ENCODE measurements at regions not wholly inside any gene's neighbourhood (a gene's known extent, or its start where the extent isn't known, plus 50 kb on each side); places are given as distances from the start of the nearest gene placed in this dataset.

- Histone ChIP-seq H3K9ac (replicated peaks; ENCODE audit: extremely low read depth, insufficient read depth, low read length) (no peak overlapping the region), H4K20me1 (replicated peaks; ENCODE audit: control insufficient read depth, extremely low read depth, insufficient read depth, low read length) (no peaks in the 10 kb centered on the region), H3K9me3 (replicated peaks; ENCODE audit: control insufficient read depth, insufficient read depth, low read length) (no peaks in the 10 kb centered on the region), H3K9me1 (replicated peaks; ENCODE audit: control insufficient read depth, extremely low read depth, insufficient read depth, low read length) (no peaks in the 10 kb centered on the region), H3K27me3 (ENCODE audit: control insufficient read depth in 2 of 2, insufficient read depth in 2 of 2, low read length in 2 of 2) (no peaks in the 10 kb centered on the region), H2AFZ (ENCODE audit: low read depth, low read length) (no peak overlapping the region), H3K27ac (ENCODE audit: insufficient read depth, low read depth, low read length) (no peak overlapping the region), H3K4me3 (replicated peaks in 1 of 3; ENCODE audit: insufficient read depth in 1 of 3, low read depth in 1 of 3, low read length in 3 of 3) (no peak overlapping the region), H3K4me2 (ENCODE audit: insufficient read depth, low read length) (no peak overlapping the region), H3K4me1 (ENCODE audit: control insufficient read depth, extremely low read depth, insufficient read depth, low read length) (no peaks in the 10 kb centered on the region), H3K36me3 (ENCODE audit: control insufficient read depth in 2 of 2, extremely low read depth in 1 of 2, insufficient read depth in 2 of 2, low read length in 2 of 2) (no peaks in the 10 kb centered on the region), H3K79me2 (ENCODE audit: control insufficient read depth, insufficient read depth, low read length) (no peaks in the 10 kb centered on the region)
- CTCF ChIA-PET = interaction anchor here (1.3 kb wide), 1 partner anchor 194 kb away, joined by 3 read pairs; no protein-coding TSS in a partner anchor
- POLR2A ChIA-PET = no interaction called here
- FAIRE-seq = no peak
- dilution Hi-C loops (cut with MboI; ENCODE audit: extremely low pct_ligation_motif_present, low sequenced_read_pairs) = no loop called here
- BruUV-seq (replicated peaks) = no TSS peak
- no peak for DNase-seq (ENCODE audit: low read depth, low spot score)
- TF ChIP-seq MYC (IDR thresholded peaks at IDR 0.05; ENCODE audit: low read depth, low read length) (no peak), MAX (IDR thresholded peaks at IDR 0.05; ENCODE audit: insufficient read depth, insufficient read length) (no peak)
- intact Hi-C loops (cut with micrococcal nuclease) = no loop called here
These were observed 190.7 kb upstream of the CCND2 start for GRCh38 chr12:4082809-4083403.

DNA sequence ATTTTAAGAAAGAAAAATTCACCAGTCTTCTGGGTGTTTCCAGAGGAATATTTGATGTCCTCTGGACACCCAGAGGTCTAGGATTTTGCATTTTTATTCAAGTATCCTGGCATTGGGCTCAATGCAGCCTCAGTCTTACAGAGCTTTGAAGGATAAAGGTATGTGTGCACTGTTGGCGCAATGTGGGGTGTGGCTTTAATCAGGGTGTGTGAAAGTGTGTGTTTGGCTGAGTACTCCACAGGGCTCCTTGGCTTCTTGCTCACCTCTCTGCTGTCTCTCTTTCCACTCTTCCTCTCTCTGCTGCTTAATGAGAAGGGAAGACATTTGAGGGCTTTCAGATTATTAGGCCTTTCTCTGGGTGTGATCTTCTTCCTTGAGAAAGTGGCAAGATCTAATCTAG is 193.3 kb upstream of the CCND2 start:
- no TSS peak for BruUV-seq (replicated peaks)
- H3K27me3 ChIP-seq (ENCODE audit: control insufficient read depth in 2 of 2, insufficient read depth in 2 of 2, low read length in 2 of 2) = no peaks in the 10 kb centered on the region
- H3K4me3 ChIP-seq (replicated peaks in 1 of 3; ENCODE audit: insufficient read depth in 1 of 3, low read depth in 1 of 3, low read length in 3 of 3) = no peak overlapping the region
- intact Hi-C loops (cut with micrococcal nuclease) (no loop called here), dilution Hi-C loops (cut with MboI; ENCODE audit: extremely low pct_ligation_motif_present, low sequenced_read_pairs) (no loop called here)
- H3K4me2 ChIP-seq (ENCODE audit: insufficient read depth, low read length) = no peak overlapping the region
- no peaks in the 10 kb centered on the region for H4K20me1 ChIP-seq (replicated peaks; ENCODE audit: control insufficient read depth, extremely low read depth, insufficient read depth, low read length)
- no peak overlapping the region for H2AFZ ChIP-seq (ENCODE audit: low read depth, low read length)
- H3K9ac ChIP-seq (replicated peaks; ENCODE audit: extremely low read depth, insufficient read depth, low read length) = no peak overlapping the region
- no peaks in the 10 kb centered on the region for H3K79me2 ChIP-seq (ENCODE audit: control insufficient read depth, insufficient read depth, low read length)
- H3K9me3 ChIP-seq (replicated peaks; ENCODE audit: control insufficient read depth, insufficient read depth, low read length) = no peaks in the 10 kb centered on the region
- H3K9me1 ChIP-seq (replicated peaks; ENCODE audit: control insufficient read depth, extremely low read depth, insufficient read depth, low read length) = no peaks in the 10 kb centered on the region
- DNase-seq (ENCODE audit: low read depth, low spot score) (no peak), FAIRE-seq (no peak)
- ChIA-PET CTCF (no interaction called here), POLR2A (no interaction called here)
- no peaks in the 10 kb centered on the region for H3K36me3 ChIP-seq (ENCODE audit: control insufficient read depth in 2 of 2, extremely low read depth in 1 of 2, insufficient read depth in 2 of 2, low read length in 2 of 2)
- no peaks in the 10 kb centered on the region for H3K4me1 ChIP-seq (ENCODE audit: control insufficient read depth, extremely low read depth, insufficient read depth, low read length)
- TF ChIP-seq EZH2 (IDR thresholded peaks at IDR 0.05; ENCODE audit: borderline replicate concordance, low read depth, low read length, severe bottlenecking) (no peak), MYC (IDR thresholded peaks at IDR 0.05; ENCODE audit: low read depth, low read length) (no peak), JUN (IDR thresholded peaks at IDR 0.05; ENCODE audit: borderline replicate concordance, insufficient read depth, insufficient read length, low read depth) (no peak), MAX (IDR thresholded peaks at IDR 0.05; ENCODE audit: insufficient read depth, insufficient read length) (no peak), POLR2AphosphoS5 (IDR thresholded peaks at IDR 0.05; ENCODE audit: insufficient read depth, low read depth, low read length) (no peak), CTCF (IDR thresholded peaks at IDR 0.05; ENCODE audit: extremely low read depth in 1 of 2, insufficient read depth in 1 of 2, low read depth in 1 of 2, low read length in 2 of 2) (no peak), POLR2A (IDR thresholded peaks at IDR 0.05; ENCODE audit: low read depth, low read length) (no peak), GATA2 (IDR thresholded peaks at IDR 0.05; ENCODE audit: insufficient read depth, insufficient read length, low read depth, low read length) (no peak), FOS (IDR thresholded peaks at IDR 0.05; ENCODE audit: borderline replicate concordance, insufficient read depth, low read length) (no peak)
- H3K27ac ChIP-seq (ENCODE audit: insufficient read depth, low read depth, low read length) = no peak overlapping the region

Measured in endothelial cell of umbilical vein (primary cell).